GM12891 (cell line): ENCODE measurements at regions not wholly inside any gene's neighbourhood (a gene's known extent, or its start where the extent isn't known, plus 50 kb on each side); places are given as distances from the start of the nearest gene placed in this dataset.
"Not testable (repeated sequence)": the region's sequence is repeated elsewhere in the genome, so short reads cannot be mapped to it uniquely, and the experiment has no call there.

ENCODE experiments used
- DNase-seq: peaks from one replicate; pipeline ENCODE4 v3.0.0; 2011; ENCODE audit warnings: low spot score; ENCODE audit not compliant: insufficient read length
- FAIRE-seq: peaks from 2 replicates; lab custom pipeline; 2011; peaks lifted over from hg19 to GRCh38; lab: Jason Lieb, UNC
- PAX5 ChIP-seq: IDR thresholded peaks from 2 replicates; pipeline ENCODE4 v1.6.1; 2011; ENCODE audit warnings: low read length, moderate library complexity, mild to moderate bottlenecking; ENCODE audit not compliant: insufficient read depth, severe bottlenecking
- POLR2A ChIP-seq: IDR thresholded peaks from 2 replicates; pipeline ENCODE4 v1.6.1; 2011; ENCODE audit warnings: low read depth, low read length, control low read depth
- POLR2AphosphoS5 ChIP-seq: IDR thresholded peaks from 2 replicates; pipeline ENCODE4 v1.6.1; 2011; ENCODE audit warnings: low read depth, low read length, control low read depth
- POU2F2 ChIP-seq: IDR thresholded peaks from 2 replicates; pipeline ENCODE4 v1.6.1; 2011; ENCODE audit warnings: low read depth, mild to moderate bottlenecking, control low read depth, low read length, moderate library complexity
- SPI1 ChIP-seq: IDR thresholded peaks from 2 replicates; pipeline ENCODE4 v1.6.1; 2011; ENCODE audit warnings: low read depth, low read length, control low read depth
- TAF1 ChIP-seq: IDR thresholded peaks from 2 replicates; pipeline ENCODE4 v1.6.1; 2011; ENCODE audit warnings: low read depth, low read length, control low read depth

DNA sequence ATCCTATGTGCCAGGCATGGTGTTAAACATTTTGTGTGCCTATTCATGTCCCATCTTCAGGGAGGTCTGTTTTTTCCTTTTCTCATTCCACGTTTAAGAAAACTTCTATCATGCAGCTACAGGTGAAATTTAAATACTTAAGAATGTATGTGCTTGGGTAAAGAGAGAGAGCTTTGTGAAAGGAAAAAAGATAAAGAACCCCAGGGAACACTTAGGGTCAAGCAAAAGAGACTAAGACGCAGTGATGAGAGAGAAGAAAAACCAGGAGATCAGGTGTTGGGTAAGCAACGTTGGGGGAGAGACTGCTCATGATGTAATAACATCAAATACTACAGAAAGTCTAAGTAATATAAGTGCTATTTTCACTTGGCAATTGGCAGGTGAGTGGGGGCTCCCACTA is 253.7 kb downstream of the GRXCR1 start:
- DNase-seq (no peak), FAIRE-seq (no peak)
- TF ChIP-seq POU2F2 = no peak
- TF ChIP-seq POLR2A = no peak
- no peak for TF ChIP-seq TAF1
- TF ChIP-seq SPI1 = no peak
- no peak for TF ChIP-seq POLR2AphosphoS5
- no peak for TF ChIP-seq PAX5

DNA sequence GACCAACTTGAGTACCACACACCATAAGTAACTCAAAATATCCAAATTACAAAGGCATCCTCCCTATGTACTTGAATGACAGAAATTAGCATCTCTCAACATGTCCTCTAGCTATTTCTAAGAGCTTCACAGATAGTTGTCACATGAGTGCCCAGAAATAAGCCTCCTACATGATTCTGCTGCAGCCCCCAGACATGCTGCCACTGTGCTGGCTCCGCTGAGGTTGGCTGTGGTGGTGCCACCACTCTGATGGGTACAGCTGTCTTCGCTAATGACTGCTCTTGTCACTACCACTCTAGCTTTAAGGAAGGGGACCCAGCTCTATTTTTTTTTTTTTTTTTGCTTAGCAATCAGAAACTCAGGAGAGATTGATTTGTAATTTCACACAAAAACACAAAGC is 256.0 kb downstream of the GRXCR1 start:
- no peak for DNase-seq
- no peak for TF ChIP-seq POLR2A
- no peak for TF ChIP-seq POU2F2
- no peak for TF ChIP-seq PAX5
- TF ChIP-seq SPI1 = no peak
- TF ChIP-seq TAF1 = no peak
- TF ChIP-seq POLR2AphosphoS5 = no peak
- no peak for FAIRE-seq

DNA sequence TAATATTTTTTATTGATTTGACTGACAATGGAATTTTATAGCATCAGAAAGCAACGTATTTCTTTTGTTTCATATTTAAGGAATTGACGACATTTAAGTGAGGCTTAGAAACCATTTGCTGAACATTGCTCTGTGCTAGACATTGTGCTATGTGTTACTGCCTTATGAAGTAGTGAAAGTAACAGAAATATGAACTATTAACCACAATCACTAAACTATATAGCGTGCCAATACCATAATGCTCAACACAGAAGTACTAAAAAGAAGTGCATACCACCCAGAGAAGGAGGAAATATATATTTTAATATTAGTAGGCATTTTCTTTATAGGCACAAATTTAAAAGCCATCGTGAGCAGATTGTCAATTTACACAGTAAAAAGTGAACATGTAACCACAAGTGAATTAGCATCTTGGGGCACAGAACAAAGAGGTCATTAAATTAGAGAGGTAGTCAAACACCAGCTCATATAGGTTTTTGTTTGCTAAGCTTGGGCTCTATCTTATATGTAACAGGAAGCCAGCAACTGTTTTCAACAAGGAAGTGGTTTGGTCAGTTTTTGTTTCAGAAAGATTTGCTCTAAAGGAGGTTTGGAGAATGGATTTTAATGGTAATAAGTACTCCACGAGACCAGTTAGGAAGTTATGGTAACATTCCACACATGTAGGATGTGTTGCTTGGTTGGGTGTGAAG is 270.7 kb downstream of the GRXCR1 start:
- 0 out of 2 replicates have a peak, but pooled peaks have one; percentile 26 for TF ChIP-seq SPI1
- TF ChIP-seq POU2F2 = no peak
- TF ChIP-seq POLR2AphosphoS5 = no peak
- FAIRE-seq (no peak), DNase-seq (peak; percentile 0)

DNA sequence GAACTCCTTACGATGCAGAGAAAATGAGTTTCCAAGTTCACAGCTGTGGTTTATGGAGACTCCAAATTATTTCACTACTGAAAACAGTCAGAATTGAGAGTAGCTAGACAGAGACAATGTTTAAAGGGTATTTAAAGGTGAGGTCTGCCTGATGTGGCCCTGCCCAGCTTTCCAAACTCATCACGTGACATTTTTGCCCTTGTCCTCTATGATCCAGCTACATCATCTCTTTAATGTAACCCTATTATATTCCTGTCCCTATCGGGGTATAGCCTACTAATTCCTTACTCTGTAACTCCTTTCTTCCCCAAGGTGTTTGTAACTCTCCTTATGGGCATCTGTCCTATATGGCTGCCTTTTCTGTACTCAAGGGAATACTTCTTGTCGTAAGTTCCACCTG is 297.2 kb downstream of the GRXCR1 start:
- no peak for DNase-seq
- TF ChIP-seq POU2F2 (no peak), SPI1 (no peak), PAX5 (no peak), TAF1 (no peak), POLR2A (no peak), POLR2AphosphoS5 (no peak)
- no peak for FAIRE-seq

DNA sequence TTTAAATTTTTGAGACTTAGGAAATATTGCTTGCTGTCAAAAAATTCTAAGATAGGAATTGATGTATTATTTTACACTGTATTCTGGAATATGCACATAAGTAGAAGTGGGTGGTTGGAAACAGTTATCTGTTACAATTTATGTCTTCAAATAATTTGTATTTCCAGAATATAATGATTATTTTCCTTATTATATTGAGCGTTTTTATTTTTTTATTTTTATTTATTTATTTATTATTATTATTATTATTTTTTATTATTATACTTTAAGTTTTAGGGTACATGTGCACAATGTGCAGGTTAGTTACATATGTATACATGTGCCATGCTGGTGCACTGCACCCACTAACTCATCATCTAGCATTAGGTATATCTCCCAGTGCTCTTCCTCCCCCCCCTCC is 320.1 kb downstream of the GRXCR1 start:
- FAIRE-seq, DNase-seq: not testable (repeated sequence)

DNA sequence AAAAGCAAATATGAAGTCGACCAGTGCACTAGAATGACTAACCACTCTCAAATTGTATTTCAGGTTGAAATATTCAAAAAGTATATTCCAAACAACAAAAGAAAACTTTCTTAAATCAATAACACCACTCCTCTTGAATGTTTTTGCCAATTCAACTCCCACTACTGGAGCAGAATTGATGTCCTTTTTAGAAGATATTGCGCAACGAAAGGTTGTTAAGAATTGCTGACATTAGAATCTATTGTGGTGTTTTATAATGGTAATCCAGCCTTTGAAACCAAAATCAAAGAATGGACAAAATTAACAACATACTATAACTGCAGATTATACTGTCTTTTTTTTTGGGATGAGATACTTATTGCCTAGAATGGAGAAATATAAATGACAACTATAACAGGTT is 331.3 kb downstream of the GRXCR1 start:
- FAIRE-seq (no peak), DNase-seq (no peak)
- TF ChIP-seq POLR2AphosphoS5 (no peak), POLR2A (no peak), PAX5 (no peak), TAF1 (no peak), POU2F2 (no peak), SPI1 (no peak)

DNA sequence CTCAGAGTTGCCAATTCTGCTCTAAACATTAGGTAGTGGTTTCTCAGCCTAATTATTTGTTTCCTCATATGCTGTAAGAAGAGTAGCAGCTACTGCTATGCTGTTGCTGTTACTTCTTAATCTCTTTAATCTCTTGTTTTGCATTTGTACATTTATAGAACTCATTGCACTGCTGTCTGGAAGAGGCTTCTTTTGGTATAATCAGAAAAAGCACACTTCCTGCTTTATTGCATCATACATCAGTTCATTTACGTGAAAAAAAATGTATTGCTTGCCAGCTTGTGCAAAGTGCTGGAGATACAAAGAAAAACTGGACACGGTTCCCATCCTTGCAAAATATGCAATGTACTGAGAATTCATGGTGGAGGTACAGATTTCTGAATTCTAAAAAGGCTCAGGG is 332.0 kb downstream of the GRXCR1 start:
- TF ChIP-seq SPI1 = no peak
- TF ChIP-seq PAX5 = no peak
- TF ChIP-seq POLR2AphosphoS5 = no peak
- TF ChIP-seq POU2F2 = no peak
- no peak for TF ChIP-seq POLR2A
- TF ChIP-seq TAF1 = no peak
- FAIRE-seq = no peak
- DNase-seq = no peak

DNA sequence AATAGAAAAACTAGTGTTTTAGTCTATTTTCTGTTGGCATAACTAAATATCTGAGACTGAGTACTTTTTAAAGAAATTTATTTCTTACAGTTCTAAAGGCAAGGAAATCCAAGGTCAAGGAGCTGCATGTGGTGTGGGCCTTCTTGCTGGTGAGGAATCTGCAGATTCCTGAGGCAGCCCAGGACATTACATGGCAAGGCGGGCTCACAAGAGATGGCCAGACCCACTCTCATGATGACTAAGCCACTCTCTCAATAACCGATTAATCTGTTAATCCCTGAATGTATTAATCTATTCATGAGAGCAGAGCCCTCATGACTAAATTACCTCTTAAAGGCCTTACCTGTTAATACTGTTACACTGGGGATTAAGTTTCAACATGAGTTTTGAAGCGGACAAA is 340.8 kb downstream of the GRXCR1 start:
- FAIRE-seq = no peak
- no peak for DNase-seq
- TF ChIP-seq TAF1 (no peak), SPI1 (no peak), POLR2A (no peak), POLR2AphosphoS5 (no peak), PAX5 (no peak), POU2F2 (no peak)

DNA sequence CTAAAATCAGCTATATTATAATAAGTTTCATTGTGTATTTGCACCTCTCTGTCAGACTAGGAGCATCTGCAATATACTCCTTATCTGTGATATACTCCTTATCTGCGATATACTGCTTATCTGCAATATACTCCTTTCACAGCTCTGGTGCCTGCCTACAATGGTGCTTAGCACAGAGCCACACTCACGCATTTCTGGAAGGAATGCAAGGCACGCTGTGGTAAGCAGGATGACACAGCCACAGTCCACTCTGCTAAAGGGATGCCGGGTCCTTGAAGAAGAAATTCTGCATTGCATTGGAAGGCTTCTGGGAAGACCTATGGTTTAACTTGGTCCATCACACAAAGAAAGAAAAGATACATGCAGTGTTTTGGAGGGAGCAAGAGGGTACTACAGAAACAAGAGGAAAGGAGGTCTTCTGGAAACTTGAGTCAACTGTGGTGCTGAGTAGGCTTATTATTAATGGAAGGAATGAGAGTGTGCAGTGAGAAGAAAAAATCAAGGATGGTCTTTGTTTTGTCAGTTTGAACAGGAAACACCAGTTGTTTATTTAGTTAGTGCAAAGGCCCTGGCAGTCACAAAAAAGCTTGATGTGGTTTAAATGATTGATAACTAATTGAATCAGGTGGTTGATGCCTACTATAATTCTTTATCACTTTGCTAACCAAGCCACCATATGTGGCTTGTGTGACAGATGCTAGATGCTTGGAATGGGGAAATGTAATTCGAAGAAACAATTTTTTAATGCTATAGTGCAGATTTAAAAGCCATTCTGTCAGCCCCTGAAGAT is 342.3 kb downstream of the GRXCR1 start:
- FAIRE-seq (no peak), DNase-seq (no peak)
- no peak for TF ChIP-seq PAX5
- no peak for TF ChIP-seq SPI1
- TF ChIP-seq TAF1 = no peak
- no peak for TF ChIP-seq POLR2A
- TF ChIP-seq POLR2AphosphoS5 = no peak
- no peak for TF ChIP-seq POU2F2

DNA sequence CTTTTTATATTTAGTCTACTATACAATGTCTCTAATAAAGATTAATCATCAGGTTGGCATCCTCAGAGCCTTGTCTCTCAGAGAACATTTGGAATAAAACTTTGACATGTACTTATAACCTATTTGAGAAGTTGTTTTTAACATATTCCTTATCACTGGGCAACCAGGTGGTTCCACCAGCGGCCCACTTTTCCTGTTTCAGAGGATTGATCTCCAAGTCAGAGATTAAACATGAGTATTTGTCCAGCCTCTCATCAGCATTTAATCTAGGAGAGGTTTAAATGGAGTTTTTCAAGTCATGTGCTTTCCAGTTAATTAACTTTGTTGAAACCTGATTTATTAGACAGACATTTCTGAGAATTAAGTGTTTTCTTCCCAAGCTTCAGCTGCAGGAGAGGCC is 345.5 kb downstream of the GRXCR1 start:
- TF ChIP-seq POU2F2 (no peak), PAX5 (no peak), SPI1 (no peak), TAF1 (no peak), POLR2AphosphoS5 (no peak), POLR2A (no peak)
- FAIRE-seq (no peak), DNase-seq (no peak)
